Neural progenitor cell (in vitro differentiated cells): ENCODE measurements at regions not wholly inside any gene's neighbourhood (a gene's known extent, or its start where the extent isn't known, plus 50 kb on each side); places are given as distances from the start of the nearest gene placed in this dataset.

Experiments used
- EZH2phosphoT487 ChIP-seq: fragments of 200-600 bp; sonication (generic); IDR thresholded peaks from 2 replicates; pipeline ENCODE4 v1.6.1; 2017; ENCODE audit warnings: antibody characterized with exemption
- TF ChIP-seq, protein P1 (sequence below): fragments of 200-600 bp; sonication (generic); IDR thresholded peaks from 2 replicates; pipeline ENCODE4 v1.5.1; 2017; ENCODE audit warnings: antibody characterized with exemption, mild to moderate bottlenecking

DNA sequence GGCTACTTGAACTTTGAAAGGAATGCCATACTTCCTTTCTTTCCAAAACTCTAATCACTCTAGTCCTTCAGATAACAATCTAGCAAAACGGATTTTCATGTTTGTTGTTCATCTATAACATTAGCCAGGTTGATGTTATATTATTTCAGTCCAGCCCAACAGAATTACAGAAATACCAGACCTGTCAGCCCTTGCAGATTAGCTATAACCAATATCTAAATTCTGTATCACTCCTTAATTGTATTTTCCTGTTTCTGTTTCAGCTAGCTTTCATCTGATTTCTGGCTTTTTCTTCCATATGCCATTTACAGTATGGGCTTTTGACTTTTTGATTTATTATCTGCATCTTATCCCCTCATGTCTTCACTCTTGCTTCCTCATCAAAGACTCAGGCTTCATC is 479.8 kb upstream of the CDH8 start:
- TF ChIP-seq, protein P1, sequence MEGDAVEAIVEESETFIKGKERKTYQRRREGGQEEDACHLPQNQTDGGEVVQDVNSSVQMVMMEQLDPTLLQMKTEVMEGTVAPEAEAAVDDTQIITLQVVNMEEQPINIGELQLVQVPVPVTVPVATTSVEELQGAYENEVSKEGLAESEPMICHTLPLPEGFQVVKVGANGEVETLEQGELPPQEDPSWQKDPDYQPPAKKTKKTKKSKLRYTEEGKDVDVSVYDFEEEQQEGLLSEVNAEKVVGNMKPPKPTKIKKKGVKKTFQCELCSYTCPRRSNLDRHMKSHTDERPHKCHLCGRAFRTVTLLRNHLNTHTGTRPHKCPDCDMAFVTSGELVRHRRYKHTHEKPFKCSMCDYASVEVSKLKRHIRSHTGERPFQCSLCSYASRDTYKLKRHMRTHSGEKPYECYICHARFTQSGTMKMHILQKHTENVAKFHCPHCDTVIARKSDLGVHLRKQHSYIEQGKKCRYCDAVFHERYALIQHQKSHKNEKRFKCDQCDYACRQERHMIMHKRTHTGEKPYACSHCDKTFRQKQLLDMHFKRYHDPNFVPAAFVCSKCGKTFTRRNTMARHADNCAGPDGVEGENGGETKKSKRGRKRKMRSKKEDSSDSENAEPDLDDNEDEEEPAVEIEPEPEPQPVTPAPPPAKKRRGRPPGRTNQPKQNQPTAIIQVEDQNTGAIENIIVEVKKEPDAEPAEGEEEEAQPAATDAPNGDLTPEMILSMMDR, result no peak
- no peak for TF ChIP-seq EZH2phosphoT487
